Activated naive CD8-positive, alpha-beta T cell treated with anti-CD3 and anti-CD28 coated beads for 36 hours (primary cell): ENCODE measurements at regions not wholly inside any gene's neighbourhood (a gene's known extent, or its start where the extent isn't known, plus 50 kb on each side); places are given as distances from the start of the nearest gene placed in this dataset.

Experiments
- DNase-seq: peaks from one replicate; pipeline ENCODE4 v3.0.0; 2021
- H3K27ac Mint-ChIP-seq: one replicate; pipeline ENCODE4 v1.8.0; 2022; ENCODE audit warnings: mild to moderate bottlenecking, moderate library complexity, mixed read lengths
- H3K27me3 Mint-ChIP-seq: one replicate; pipeline ENCODE4 v1.8.0; 2022; ENCODE audit warnings: mild to moderate bottlenecking, mixed read lengths
- H3K36me3 Mint-ChIP-seq: one replicate; pipeline ENCODE4 v1.8.0; 2021; ENCODE audit warnings: mild to moderate bottlenecking, mixed read lengths
- H3K4me1 Mint-ChIP-seq: one replicate; pipeline ENCODE4 v1.8.0; 2021; ENCODE audit warnings: mixed read lengths
- H3K4me3 Mint-ChIP-seq: one replicate; pipeline ENCODE4 v1.8.0; 2022; ENCODE audit warnings: mild to moderate bottlenecking, moderate library complexity, mixed read lengths
- H3K9me3 Mint-ChIP-seq: one replicate; pipeline ENCODE4 v1.8.0; 2022; ENCODE audit warnings: mixed read lengths

DNA sequence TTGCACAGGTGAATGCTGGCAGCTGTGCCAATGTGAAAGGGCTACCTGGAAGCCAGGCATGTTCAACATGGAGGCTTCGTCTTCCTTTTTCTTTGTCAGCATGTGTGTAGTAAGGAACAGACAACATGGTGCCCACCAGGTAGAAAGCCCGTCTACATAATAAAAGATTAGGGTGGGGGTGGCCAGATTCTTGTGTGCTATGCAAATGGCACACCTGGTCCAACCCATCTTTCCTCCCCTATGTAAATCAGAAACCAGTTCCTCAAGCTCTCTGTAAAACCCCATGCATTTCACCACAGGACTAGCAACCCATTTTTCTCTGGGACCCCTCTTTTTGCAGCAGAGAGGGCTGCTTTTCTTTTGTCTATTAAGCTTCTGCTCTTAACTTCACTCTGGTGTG lies 72.3 kb upstream of the ZP4 start:
- no peak overlapping the region for H3K4me3 Mint-ChIP-seq
- H3K9me3 Mint-ChIP-seq: no peaks in the 10 kb centered on the region
- H3K36me3 Mint-ChIP-seq: no peaks in the 10 kb centered on the region
- no peaks in the 10 kb centered on the region for H3K4me1 Mint-ChIP-seq
- no peak for DNase-seq
- no peaks in the 10 kb centered on the region for H3K27me3 Mint-ChIP-seq
- H3K27ac Mint-ChIP-seq: no peak overlapping the region

DNA sequence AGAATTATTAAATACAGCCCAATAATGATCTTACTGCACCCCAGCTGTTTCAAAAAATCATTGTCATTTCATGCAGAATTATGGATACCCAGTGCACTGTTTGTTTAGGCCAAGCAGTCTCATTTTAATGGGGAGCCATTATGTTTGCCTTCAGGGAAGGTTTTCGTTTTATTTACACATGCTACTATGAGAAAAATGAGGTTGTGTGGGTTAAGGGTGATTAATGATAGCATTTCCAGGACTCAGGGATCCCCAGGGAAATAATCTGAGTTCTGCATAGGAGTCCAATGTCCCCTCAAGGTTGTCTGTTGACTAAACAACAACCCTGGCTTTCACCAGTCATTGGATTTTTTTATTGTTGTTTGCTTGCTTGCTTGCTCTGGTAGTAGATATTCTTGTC lies 71.0 kb upstream of the ZP4 start:
- no peaks in the 10 kb centered on the region for H3K9me3 Mint-ChIP-seq
- no peaks in the 10 kb centered on the region for H3K27me3 Mint-ChIP-seq
- no peak overlapping the region for H3K4me3 Mint-ChIP-seq
- H3K27ac Mint-ChIP-seq: no peak overlapping the region
- no peaks in the 10 kb centered on the region for H3K4me1 Mint-ChIP-seq
- H3K36me3 Mint-ChIP-seq: no peaks in the 10 kb centered on the region
- DNase-seq: no peak

DNA sequence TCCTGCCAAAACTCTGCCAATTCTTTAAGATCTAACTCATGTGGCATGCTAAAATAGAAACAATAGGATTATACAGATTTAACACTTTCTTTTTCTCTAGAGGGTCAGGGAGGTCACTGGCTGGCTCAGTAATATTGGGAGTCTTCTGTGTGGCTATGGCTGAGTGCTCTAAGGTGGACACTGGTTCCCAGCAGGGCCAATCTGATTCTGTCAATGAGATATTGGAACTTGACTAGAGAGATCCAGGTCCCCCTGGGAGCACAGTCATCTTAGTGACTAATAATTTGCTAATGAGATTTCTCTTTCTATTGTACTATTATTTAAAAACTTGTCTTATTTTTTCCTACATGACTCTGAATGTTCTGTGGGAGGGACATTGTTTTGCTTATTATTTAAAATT lies 69.1 kb upstream of the ZP4 start:
- no peak overlapping the region for H3K4me3 Mint-ChIP-seq
- H3K27ac Mint-ChIP-seq: no peak overlapping the region
- H3K27me3 Mint-ChIP-seq: no peaks in the 10 kb centered on the region
- H3K4me1 Mint-ChIP-seq: no peaks in the 10 kb centered on the region
- DNase-seq: no peak
- no peaks in the 10 kb centered on the region for H3K36me3 Mint-ChIP-seq
- no peaks in the 10 kb centered on the region for H3K9me3 Mint-ChIP-seq

DNA sequence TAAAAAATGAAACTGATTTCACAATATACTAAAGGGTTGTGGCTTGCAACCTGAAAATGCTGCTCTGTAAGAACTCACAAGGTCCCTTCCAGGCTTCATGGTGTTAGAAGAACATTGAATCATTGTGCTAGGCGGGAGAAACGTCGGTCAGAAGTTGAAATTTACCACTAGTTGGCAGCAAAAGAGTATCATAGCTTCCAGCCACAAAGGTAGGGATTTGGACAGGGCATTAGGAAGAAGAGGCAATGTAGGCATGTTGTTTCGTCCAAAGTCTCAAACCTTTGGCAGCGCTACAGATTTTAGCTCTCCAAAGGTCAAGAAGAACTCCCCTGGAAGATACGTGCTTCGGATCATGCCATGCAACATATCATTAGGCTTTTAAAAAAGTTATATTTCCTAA lies 62.5 kb upstream of the ZP4 start:
- Mint-ChIP-seq H3K36me3 (no peaks in the 10 kb centered on the region), H3K27ac (no peak overlapping the region), H3K4me1 (no peaks in the 10 kb centered on the region), H3K9me3 (no peaks in the 10 kb centered on the region), H3K4me3 (no peak overlapping the region), H3K27me3 (no peaks in the 10 kb centered on the region)
- DNase-seq: no peak
